Spleen (tissue), 7 donors: ENCODE measurements at regions not wholly inside any gene's neighbourhood (a gene's known extent, or its start where the extent isn't known, plus 50 kb on each side); places are given as distances from the start of the nearest gene placed in this dataset.

Experiments used
- CTCF ChIP-seq, 11 experiments: fragments of 200-600 bp in 7 of 11; fragments of 450-650 bp in 4 of 11; sonication (generic) in 4 of 11; IDR thresholded peaks in 8 of 11; conservative IDR thresholded peaks in 3 of 11; 1 replicate in 7 of 11; 2 replicates in 4 of 11; pipeline versions ENCODE4 v1.4.0 to v1.8.0; 2016 to 2021; ENCODE audit warnings: antibody characterized with exemption in 11 of 11, inconsistent platforms in 4 of 11, mild to moderate bottlenecking in 1 of 11
- POLR2AphosphoS5 ChIP-seq, 3 donors: sonication (generic); formaldehyde crosslinking; IDR thresholded peaks; one replicate each; pipeline ENCODE4 v1.5.1; 2017; ENCODE audit warnings: antibody characterized with exemption in 3 of 3
- donor health status: DM: no; HTN: no; CAD: no; lungs with moderate emphysema.
- donor health status: DM: no; HTN: no; CAD: no.
- donor health status: DM: no; HTN: no; CAD: no.

DNA sequence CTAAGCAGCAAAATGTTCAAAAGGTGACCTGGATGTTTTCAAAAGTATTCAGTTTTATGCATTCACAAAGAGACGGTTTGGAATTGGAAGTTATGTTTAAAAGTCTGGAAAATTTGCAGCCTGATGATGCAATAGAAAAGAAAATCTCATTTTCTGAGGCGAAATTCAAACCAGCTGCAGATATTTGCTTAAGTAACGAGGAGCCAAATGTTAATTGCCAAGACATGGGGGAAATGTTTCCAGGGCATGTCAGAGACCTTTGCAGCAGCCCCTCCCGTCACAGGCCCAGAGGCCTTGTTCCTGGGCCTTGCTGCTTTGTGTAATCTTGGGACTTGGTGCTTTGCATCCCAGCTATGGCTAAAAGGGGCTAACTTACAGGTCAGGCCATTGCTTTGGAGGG, 228.2 kb downstream of the MAN2A1 start:
- TF ChIP-seq CTCF (IDR thresholded peaks at IDR 0.05 in 8 of 11, conservative IDR thresholded peaks at IDR 0.05 in 3 of 11) (no peak), POLR2AphosphoS5 (IDR thresholded peaks at IDR 0.05) (no peak)
